GM12892 (cell line): ENCODE measurements at regions not wholly inside any gene's neighbourhood (a gene's known extent, or its start where the extent isn't known, plus 50 kb on each side); places are given as distances from the start of the nearest gene placed in this dataset.

ENCODE experiments used
- POLR2A ChIP-seq: IDR thresholded peaks from 2 replicates; pipeline ENCODE4 v1.6.1; 2011; ENCODE audit warnings: low read depth, low read length, control low read depth
- POLR2AphosphoS5 ChIP-seq: IDR thresholded peaks from 2 replicates; pipeline ENCODE4 v1.6.1; 2011; ENCODE audit warnings: low read depth, low read length, control low read depth
- TAF1 ChIP-seq: IDR thresholded peaks from 2 replicates; pipeline ENCODE4 v1.6.1; 2011; ENCODE audit warnings: low read depth, mild to moderate bottlenecking, control low read depth, low read length, borderline replicate concordance

GRCh38 chr15:98419173-98419780, 229.1 kb upstream of the IGF1R start:
- no peak for TF ChIP-seq POLR2A
- TF ChIP-seq POLR2AphosphoS5: no peak
- no peak for TF ChIP-seq TAF1
